ENCODE measurements at regions not wholly inside any gene's neighbourhood (a gene's known extent, or its start where the extent isn't known, plus 50 kb on each side); places are given as distances from the start of the nearest gene placed in this dataset.

GRCh38 chr6:170022827-170023619 lies 267.9 kb downstream of the DLL1 start:
- DNase-seq (ENCODE audit: low read depth in 3 of 3, low spot score in 1 of 3), result no peak

- DNase-seq (ENCODE audit: low read depth in 3 of 3, low spot score in 1 of 3), result no peak
Measured at GRCh38 chr6:170022291-170022722, 268.6 kb downstream of the DLL1 start.

DNA sequence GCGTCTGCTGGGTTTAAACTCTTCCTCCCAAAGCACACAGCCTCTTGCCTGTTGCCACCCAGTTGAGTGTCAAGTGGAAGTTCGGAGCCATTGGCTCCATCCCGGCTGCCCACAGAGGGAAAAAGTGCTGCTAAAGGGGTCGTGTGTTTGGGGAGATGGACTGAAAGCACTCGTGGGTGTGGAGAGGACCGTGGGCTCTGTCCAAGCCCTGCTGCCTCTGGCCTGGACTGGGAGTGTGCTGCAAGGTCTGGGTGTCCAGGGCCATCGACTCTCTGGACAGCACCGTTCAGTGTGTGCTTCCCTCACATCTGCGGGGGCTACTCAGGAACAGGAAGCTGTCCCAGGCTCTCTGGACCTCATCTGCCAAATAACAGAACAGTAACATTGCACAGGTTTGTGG lies 269.3 kb downstream of the DLL1 start:
- DNase-seq (ENCODE audit: low read depth in 3 of 3, low spot score in 1 of 3), result no peak

DNA sequence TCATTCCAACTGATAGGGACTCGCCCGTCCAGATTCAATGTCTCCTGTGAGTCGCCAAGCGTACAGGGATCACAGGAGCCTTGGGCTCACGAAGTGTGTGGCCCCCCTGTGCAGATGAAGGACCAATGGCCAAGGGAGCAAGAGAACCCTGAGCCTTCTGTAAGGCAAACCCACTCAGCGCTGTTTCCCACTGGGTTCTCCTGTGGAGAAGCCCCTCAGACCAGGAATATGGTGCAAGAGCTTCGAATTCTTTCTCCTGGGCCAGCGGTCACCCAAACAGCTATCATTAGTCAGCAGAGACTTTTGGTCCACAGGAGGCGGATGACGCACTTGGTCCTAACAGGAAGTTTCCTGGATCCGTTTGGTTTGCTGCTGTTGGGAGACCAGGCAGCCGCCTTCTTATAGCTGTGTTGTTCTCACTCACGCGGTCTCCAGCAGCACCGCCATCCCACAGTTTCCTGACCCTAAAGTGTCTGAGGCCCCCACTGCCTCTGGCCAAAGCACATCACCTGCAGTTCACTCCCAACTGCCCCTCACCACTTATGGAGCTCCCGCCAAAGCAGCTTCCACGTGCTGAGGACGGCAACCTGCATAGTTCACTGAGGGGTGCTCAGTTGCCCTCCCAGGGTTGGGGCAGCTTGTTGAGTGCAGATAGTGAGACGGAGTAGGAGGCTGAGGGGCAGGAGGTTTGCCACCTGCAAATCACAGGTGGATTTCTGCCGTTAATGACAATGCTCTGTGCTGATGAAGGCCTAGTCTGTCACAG lies 268.6 kb downstream of the ERMARD start:
- DNase-seq (ENCODE audit: low read depth in 3 of 3, low spot score in 1 of 3), result no peak

GRCh38 chr6:170018936-170019817 lies 267.8 kb downstream of the ERMARD start:
- no peak for DNase-seq (ENCODE audit: low read depth in 3 of 3, low spot score in 1 of 3)

GRCh38 chr6:170018422-170018935 lies 267.1 kb downstream of the ERMARD start:
- DNase-seq (ENCODE audit: low read depth in 3 of 3, low spot score in 1 of 3), result no peak

- DNase-seq (ENCODE audit: low read depth in 3 of 3, low spot score in 1 of 3), result no peak
Measured at GRCh38 chr6:170017603-170018320, 266.3 kb downstream of the ERMARD start.

GRCh38 chr6:170013815-170014214 lies 262.4 kb downstream of the ERMARD start:
- DNase-seq (ENCODE audit: low read depth in 3 of 3, low spot score in 1 of 3), result no peak

DNA sequence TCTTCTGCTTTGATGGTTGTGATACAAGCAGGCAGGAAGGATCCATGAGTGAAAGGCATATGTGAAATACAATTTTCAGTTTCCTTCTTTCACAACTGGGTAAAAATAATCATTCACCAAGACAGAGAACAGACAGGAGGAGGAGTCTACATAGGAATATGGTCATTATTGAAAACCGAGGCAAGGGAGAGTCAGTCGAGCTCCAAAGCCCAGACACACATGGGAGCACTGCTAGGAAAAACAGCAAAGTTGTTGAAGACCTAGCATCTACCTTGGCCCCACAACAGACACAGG lies 260.6 kb downstream of the ERMARD start:
- no peak for DNase-seq (ENCODE audit: low read depth in 3 of 3, low spot score in 1 of 3)

DNA sequence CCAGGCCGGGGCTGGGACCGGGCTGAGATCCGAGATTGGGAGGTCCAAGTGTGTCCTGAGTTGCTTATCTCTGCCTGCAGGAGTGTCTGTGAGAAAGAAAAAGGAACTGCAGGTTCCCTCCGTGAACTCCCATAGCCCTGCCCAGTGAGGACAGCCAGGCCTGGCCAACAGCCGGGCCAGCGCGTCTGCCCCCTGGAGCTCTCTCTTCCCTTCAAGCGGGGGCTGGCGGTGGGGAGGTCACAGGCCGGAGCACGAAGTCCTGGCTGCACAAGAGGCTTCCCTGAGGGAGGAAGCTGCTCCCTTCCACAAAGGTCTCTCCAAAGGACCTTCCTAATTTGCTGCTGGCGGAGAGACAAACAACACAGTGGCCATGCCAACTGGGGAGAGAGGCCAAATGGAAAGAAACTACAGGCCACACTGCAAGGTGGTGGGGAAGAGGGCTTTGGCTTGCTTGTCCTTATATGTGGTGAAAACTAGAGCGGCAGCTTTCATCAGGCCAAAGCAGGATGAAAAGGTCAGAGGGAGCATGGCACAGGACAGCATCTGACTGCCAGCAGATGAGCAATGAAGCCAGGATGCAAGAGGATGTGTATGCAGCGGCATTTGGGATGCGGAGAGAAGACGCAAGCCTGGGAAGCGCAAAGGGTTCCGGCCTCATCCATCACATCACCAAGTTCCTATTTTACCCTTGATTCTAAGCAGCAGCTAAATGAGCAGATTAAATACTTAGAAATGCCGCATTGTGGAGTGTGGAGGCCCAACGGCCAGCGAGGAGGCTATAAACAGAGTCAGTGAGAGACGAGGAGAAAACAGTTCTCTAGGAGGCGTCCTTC lies 260.0 kb downstream of the ERMARD start:
- no peak for DNase-seq (ENCODE audit: low read depth in 3 of 3, low spot score in 1 of 3)

- no peak for DNase-seq (ENCODE audit: low read depth in 3 of 3, low spot score in 1 of 3)
Measured at GRCh38 chr6:170010665-170011203, 259.3 kb downstream of the ERMARD start.

DNA sequence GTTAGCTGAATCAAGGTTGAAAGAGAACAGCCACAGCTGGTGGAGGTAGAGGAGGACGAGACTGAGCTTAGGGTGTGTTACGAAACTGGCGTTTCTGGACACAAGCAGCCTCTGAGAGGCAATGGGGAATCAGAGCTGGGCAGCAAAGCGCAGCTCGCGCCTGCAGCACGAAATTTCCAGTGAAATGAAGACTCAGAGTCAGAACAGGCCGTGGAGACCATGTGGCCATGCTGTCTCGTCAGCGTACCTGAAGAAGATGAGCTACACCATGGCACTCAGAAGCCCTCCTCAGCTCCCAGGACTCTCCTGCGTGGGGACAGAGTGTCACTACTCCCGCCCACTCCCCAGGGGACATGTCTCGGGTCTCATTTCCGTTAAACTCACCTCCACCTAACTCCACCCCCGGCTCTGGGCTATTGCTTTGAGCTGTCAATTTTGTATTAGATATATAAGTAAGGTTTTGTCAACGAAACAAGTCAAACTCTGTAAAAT lies 256.9 kb downstream of the ERMARD start:
- no peak for DNase-seq (ENCODE audit: low read depth in 3 of 3, low spot score in 1 of 3)

- DNase-seq (ENCODE audit: low read depth in 3 of 3, low spot score in 1 of 3), result no peak
Measured at GRCh38 chr6:170007468-170008293, 256.3 kb downstream of the ERMARD start.

DNA sequence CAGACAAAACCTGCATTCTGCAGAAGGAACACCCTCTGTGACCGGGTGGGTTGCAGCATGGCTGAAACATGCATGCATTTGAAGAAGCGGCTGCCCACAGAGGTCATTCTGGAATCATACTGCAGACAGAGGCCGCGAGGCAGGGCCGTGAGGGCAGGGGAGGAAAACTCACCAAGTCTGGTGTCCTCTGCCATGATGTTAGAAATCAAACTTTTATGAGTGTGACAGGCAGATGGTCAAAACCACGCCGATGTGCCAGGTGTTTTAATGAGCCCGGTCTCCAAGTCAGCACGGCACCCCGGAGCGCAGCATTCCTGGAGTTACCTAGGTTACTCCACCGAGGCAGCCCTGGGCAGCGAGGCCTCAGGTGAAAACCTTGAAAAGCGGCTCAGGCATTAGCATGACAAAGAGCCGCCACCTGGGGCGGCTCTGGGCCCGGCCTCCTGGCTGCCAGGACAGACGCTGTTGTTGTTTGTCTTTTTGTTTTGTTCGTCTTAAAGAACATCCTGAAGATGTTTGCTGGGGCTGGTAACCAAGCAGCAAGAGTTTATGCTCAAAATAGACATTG lies 255.6 kb downstream of the ERMARD start:
- DNase-seq (ENCODE audit: low read depth in 3 of 3, low spot score in 1 of 3), result no peak

GRCh38 chr6:170006071-170006899 lies 254.9 kb downstream of the ERMARD start:
- no peak for DNase-seq (ENCODE audit: low read depth in 3 of 3, low spot score in 1 of 3)

DNA sequence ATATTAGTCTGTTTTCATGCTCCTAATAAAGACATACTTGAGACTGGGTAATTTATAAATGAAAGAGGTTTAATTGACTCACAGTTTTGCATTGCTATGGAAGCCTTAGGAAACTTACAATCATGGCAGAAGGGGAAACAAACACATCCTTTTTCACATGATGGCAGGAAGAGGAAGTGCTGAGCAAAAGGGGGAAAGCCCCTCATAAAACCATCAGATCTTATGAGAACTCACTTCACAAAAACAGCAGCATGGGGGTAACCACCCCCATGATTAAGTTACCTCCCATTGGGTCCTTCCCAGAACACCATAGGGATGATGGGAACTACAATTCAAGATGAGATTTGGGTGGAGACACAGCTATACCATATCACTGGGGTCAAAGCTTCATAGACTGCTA lies 254.2 kb downstream of the ERMARD start:
- DNase-seq (ENCODE audit: low read depth in 3 of 3, low spot score in 1 of 3), result no peak

DNA sequence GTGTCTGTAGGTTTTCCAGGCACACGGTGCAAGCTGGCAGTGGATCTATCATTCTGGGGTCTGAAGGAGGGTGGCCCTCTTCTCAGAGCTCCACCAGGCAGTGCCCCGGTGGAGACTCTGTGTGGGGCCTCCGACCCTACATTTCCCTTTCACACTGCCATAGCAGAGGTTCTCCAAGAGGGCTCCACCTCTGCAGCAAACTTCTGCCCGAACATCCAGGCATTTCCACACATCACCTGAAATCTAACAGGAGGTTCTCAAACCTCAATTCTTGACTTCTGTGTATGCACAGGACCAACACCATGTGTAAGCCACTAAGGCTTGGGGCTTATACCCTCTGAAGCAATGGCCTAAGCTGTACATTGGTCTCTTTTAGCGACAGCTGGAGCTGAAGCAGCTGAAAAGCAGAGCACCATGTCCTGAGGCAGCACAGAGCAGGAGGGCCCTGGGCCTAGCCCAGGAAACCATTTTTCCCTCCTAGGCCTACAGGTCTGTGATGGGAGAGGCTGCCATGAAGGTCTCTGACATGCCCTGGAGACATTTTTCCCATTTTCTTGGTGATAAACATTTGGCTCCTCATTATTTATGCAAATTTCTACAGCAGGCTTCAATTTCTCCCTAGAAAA lies 253.3 kb downstream of the ERMARD start:
- DNase-seq (ENCODE audit: low read depth in 3 of 3, low spot score in 1 of 3), result no peak
